A673 (cell line): ENCODE measurements at regions not wholly inside any gene's neighbourhood (a gene's known extent, or its start where the extent isn't known, plus 50 kb on each side); places are given as distances from the start of the nearest gene placed in this dataset.

Source experiments
- CTCF ChIP-seq: fragments of 300-800, 200-600 bp; sonication (generic); conservative IDR thresholded peaks from 2 replicates; pipeline ENCODE4 v1.5.1; 2017; ENCODE audit warnings: low read depth, mild to moderate bottlenecking, antibody characterized with exemption, low read length, moderate library complexity, mixed read lengths
- EZH2 ChIP-seq: fragments of 200-600 bp; sonication (generic); IDR thresholded peaks from 2 replicates; pipeline ENCODE4 v1.6.1; 2017; ENCODE audit warnings: borderline replicate concordance, low read depth, mild to moderate bottlenecking, mixed read lengths, antibody characterized with exemption, low read length; ENCODE audit not compliant: poor library complexity, severe bottlenecking

GRCh38 chr18:68219872-68220271, 495.0 kb downstream of the TMX3 start:
- TF ChIP-seq CTCF (no peak), EZH2 (no peak)
